H1 (cell line): ENCODE measurements at regions not wholly inside any gene's neighbourhood (a gene's known extent, or its start where the extent isn't known, plus 50 kb on each side); places are given as distances from the start of the nearest gene placed in this dataset.

ENCODE experiments used
- CTCF ChIA-PET: fragments of 300-600 bp; sonication (Branson Sonifier 250); formaldehyde crosslinking; loops from one replicate; lab custom pipeline; 2021; ENCODE audit not compliant: partially characterized antibody; lab: Charles Lee
- POLR2A ChIA-PET: fragments of 300-600 bp; sonication (Branson Sonifier 250); formaldehyde crosslinking; loops from one replicate; lab custom pipeline; 2021; ENCODE audit warnings: inconsistent platforms; ENCODE audit not compliant: partially characterized antibody; lab: Charles Lee
- DNase-seq, 2 experiments: peaks; one replicate each; pipeline versions ENCODE4 v3.0.0 to v3.0.0-alpha.2; 2010 to 2022; ENCODE audit warnings: low spot score in 2 of 2, low read depth in 1 of 2, mixed read lengths in 1 of 2
- FAIRE-seq: peaks from 2 replicates; lab custom pipeline; 2011; peaks lifted over from hg19 to GRCh38; lab: Jason Lieb, UNC
- H2AFZ ChIP-seq: 2 replicates; pipeline ENCODE4 v1.8.1; 2012; ENCODE audit warnings: low read length, inconsistent platforms
- H2AK5ac ChIP-seq: 2 replicates; pipeline ENCODE4 v1.6.1; 2013; ENCODE audit warnings: low read depth, low read length
- H2BK120ac ChIP-seq: replicated peaks from 2 replicates; pipeline ENCODE3; 2013; ENCODE audit warnings: low read depth, low read length, inconsistent platforms
- H2BK12ac ChIP-seq: 2 replicates; pipeline ENCODE4 v1.6.1; 2013; ENCODE audit warnings: low read depth, low read length
- H2BK15ac ChIP-seq: 2 replicates; pipeline ENCODE4 v1.6.1; 2013; ENCODE audit warnings: low read length
- H2BK20ac ChIP-seq: 2 replicates; pipeline ENCODE4 v1.6.1; 2013; ENCODE audit warnings: low read length
- H2BK5ac ChIP-seq: 2 replicates; pipeline ENCODE4 v1.6.1; 2013; ENCODE audit warnings: low read depth, low read length
- H3K14ac ChIP-seq: 2 replicates; pipeline ENCODE4 v1.6.1; 2013; ENCODE audit warnings: inconsistent platforms; ENCODE audit not compliant: insufficient read length
- H3K18ac ChIP-seq: 2 replicates; pipeline ENCODE4 v1.6.1; 2013; ENCODE audit warnings: low read length; ENCODE audit errors: extremely low read depth
- H3K23ac ChIP-seq: 2 replicates; pipeline ENCODE4 v1.6.1; 2013; ENCODE audit warnings: inconsistent platforms; ENCODE audit not compliant: insufficient read length
- H3K23me2 ChIP-seq: 2 replicates; pipeline ENCODE4 v1.6.1; 2013; ENCODE audit warnings: low read depth, low read length
- H3K27ac ChIP-seq: 2 replicates; pipeline ENCODE4 v1.6.1; 2011; ENCODE audit warnings: low read depth, low read length, inconsistent platforms
- H3K27me3 ChIP-seq, 4 experiments: replicated peaks in 1 of 4; 1 replicate in 1 of 4; 2 replicates in 3 of 4; pipeline versions ENCODE4 v1.6.1 to v1.8.1; 2011 to 2013; ENCODE audit warnings: low read length in 3 of 4, mild to moderate bottlenecking in 3 of 4, inconsistent platforms in 2 of 4, mixed read lengths in 2 of 4, moderate library complexity in 1 of 4; ENCODE audit not compliant: control insufficient read depth in 3 of 4, insufficient read depth in 3 of 4; ENCODE audit errors: extremely low read depth in 1 of 4
- H3K36me3 ChIP-seq, 4 experiments: 2 replicates each; pipeline versions ENCODE4 v1.6.1 to v1.8.1; 2011 to 2013; ENCODE audit warnings: mild to moderate bottlenecking in 4 of 4, low read length in 3 of 4, moderate library complexity in 2 of 4, control low read depth in 1 of 4, inconsistent platforms in 1 of 4; ENCODE audit not compliant: insufficient read depth in 4 of 4, control insufficient read depth in 2 of 4
- H3K4ac ChIP-seq: replicated peaks from 2 replicates; pipeline ENCODE3; 2013; ENCODE audit warnings: low read length, low read depth, mixed read lengths, inconsistent platforms; ENCODE audit not compliant: insufficient read length
- H3K4me1 ChIP-seq, 4 experiments: replicated peaks in 1 of 4; 1 replicate in 1 of 4; 2 replicates in 3 of 4; pipeline versions ENCODE4 v1.6.1 to v1.8.1; 2011 to 2013; ENCODE audit warnings: low read length in 3 of 4, inconsistent platforms in 2 of 4, mixed read lengths in 1 of 4; ENCODE audit not compliant: insufficient read depth in 4 of 4, control insufficient read depth in 3 of 4
- H3K4me2 ChIP-seq, 2 experiments: 2 replicates each; pipeline versions ENCODE4 v1.6.1 to v1.8.1; 2011 to 2013; ENCODE audit warnings: low read depth in 2 of 2, low read length in 2 of 2, control low read depth in 1 of 2, inconsistent platforms in 1 of 2, mild to moderate bottlenecking in 1 of 2; ENCODE audit not compliant: insufficient read depth in 1 of 2
- H3K4me3 ChIP-seq, 4 experiments: fragments of 200-600, 300-600 bp in 1 of 4; sonication (generic), shearing (Covaris generic), sonication (Bioruptor Twin) in 1 of 4; 2 replicates each; pipeline versions ENCODE4 v1.5.1 to v1.8.1; 2011 to 2016; ENCODE audit warnings: low read length in 4 of 4, low read depth in 3 of 4, control low read depth in 2 of 4, inconsistent platforms in 2 of 4, mild to moderate bottlenecking in 2 of 4, mixed read lengths in 1 of 4, moderate library complexity in 1 of 4; ENCODE audit not compliant: insufficient read depth in 2 of 4; ENCODE audit errors: extremely low read depth in 1 of 4
- H3K56ac ChIP-seq: replicated peaks from 2 replicates; pipeline ENCODE3; 2013; ENCODE audit warnings: low read depth, mild to moderate bottlenecking, mixed read lengths, low read length, inconsistent platforms; ENCODE audit not compliant: insufficient read length
- H3K79me1 ChIP-seq: 2 replicates; pipeline ENCODE4 v1.6.1; 2013; ENCODE audit warnings: low read depth, low read length, control low read depth
- H3K79me2 ChIP-seq, 2 experiments: 2 replicates each; pipeline versions ENCODE4 v1.6.1 to v1.8.1; 2012 to 2013; ENCODE audit warnings: low read length in 2 of 2, mild to moderate bottlenecking in 2 of 2, inconsistent platforms in 1 of 2; ENCODE audit not compliant: insufficient read depth in 2 of 2, control insufficient read depth in 1 of 2
- H3K9ac ChIP-seq, 4 experiments: replicated peaks in 1 of 4; 1 replicate in 1 of 4; 2 replicates in 3 of 4; pipeline versions ENCODE4 v1.6.1 to v1.8.1; 2011 to 2013; ENCODE audit warnings: low read depth in 3 of 4, low read length in 3 of 4, control low read depth in 2 of 4, mild to moderate bottlenecking in 2 of 4, moderate library complexity in 2 of 4, inconsistent platforms in 1 of 4; ENCODE audit errors: extremely low read depth in 1 of 4
- H3K9me3 ChIP-seq, 2 experiments: 2 replicates each; pipeline versions ENCODE4 v1.6.1 to v1.8.1; 2012 to 2013; ENCODE audit warnings: mild to moderate bottlenecking in 2 of 2, moderate library complexity in 2 of 2, control low read depth in 1 of 2, inconsistent platforms in 1 of 2, low read depth in 1 of 2, low read length in 1 of 2, mixed read lengths in 1 of 2; ENCODE audit not compliant: insufficient read depth in 2 of 2
- H4K20me1 ChIP-seq, 2 experiments: replicated peaks in 1 of 2; 2 replicates each; pipeline versions ENCODE3 to v1.8.1; 2011 to 2013; ENCODE audit warnings: inconsistent platforms in 2 of 2, low read length in 2 of 2, mild to moderate bottlenecking in 1 of 2; ENCODE audit not compliant: insufficient read depth in 2 of 2, control insufficient read depth in 1 of 2
- H4K5ac ChIP-seq: 2 replicates; pipeline ENCODE4 v1.6.1; 2013; ENCODE audit warnings: low read length, low read depth, mixed read lengths, inconsistent platforms; ENCODE audit not compliant: insufficient read length
- H4K8ac ChIP-seq: 2 replicates; pipeline ENCODE4 v1.8.0; 2013; ENCODE audit warnings: mild to moderate bottlenecking, moderate library complexity, low read length, inconsistent platforms; ENCODE audit not compliant: insufficient read depth; ENCODE audit errors: extremely low read depth
- H4K91ac ChIP-seq: replicated peaks from 2 replicates; pipeline ENCODE3; 2013; ENCODE audit warnings: low read length, mixed read lengths, inconsistent platforms; ENCODE audit not compliant: insufficient read length
- ATF3 ChIP-seq: IDR thresholded peaks from 2 replicates; pipeline ENCODE4 v1.6.1; 2011; ENCODE audit warnings: low read depth, mild to moderate bottlenecking, low read length; ENCODE audit not compliant: insufficient read depth
- BACH1 ChIP-seq: IDR thresholded peaks from 2 replicates; pipeline ENCODE4 v1.6.1; 2012; ENCODE audit warnings: low read length, improper control_type of control experiment
- CBX8 ChIP-seq: fragments of 300-800, 300-1000 bp; sonication (generic); IDR thresholded peaks from 2 replicates; pipeline ENCODE4 v1.7.1; 2016; ENCODE audit warnings: low read depth, low read length, borderline replicate concordance
- HDAC2 ChIP-seq, 2 experiments: fragments of 300-600 bp in 1 of 2; sonication (generic) in 1 of 2; IDR thresholded peaks; 2 replicates each; pipeline ENCODE4 v1.6.1; 2011 to 2012; ENCODE audit warnings: low read depth in 2 of 2, low read length in 2 of 2, mild to moderate bottlenecking in 2 of 2, moderate library complexity in 2 of 2, borderline replicate concordance in 1 of 2, inconsistent platforms in 1 of 2
- JUND ChIP-seq: IDR thresholded peaks from 2 replicates; pipeline ENCODE4 v1.6.1; 2011; ENCODE audit warnings: mild to moderate bottlenecking, improper control_type of control experiment, low read length
- POLR2AphosphoS5 ChIP-seq: IDR thresholded peaks from 2 replicates; pipeline ENCODE4 v1.6.1; 2011; ENCODE audit warnings: low read depth, low read length
- POU5F1 ChIP-seq: IDR thresholded peaks from 2 replicates; pipeline ENCODE4 v1.6.1; 2011; ENCODE audit warnings: low read depth, mild to moderate bottlenecking, low read length, moderate library complexity
- SIRT6 ChIP-seq: IDR thresholded peaks from one replicate; pipeline ENCODE4 v1.7.1; 2012; ENCODE audit warnings: low read length, inconsistent platforms
- SRF ChIP-seq: IDR thresholded peaks from 2 replicates; pipeline ENCODE4 v1.6.1; 2011; ENCODE audit warnings: mild to moderate bottlenecking, low read depth, low read length, moderate library complexity
- TBP ChIP-seq: IDR thresholded peaks from 2 replicates; pipeline ENCODE4 v1.6.1; 2011; ENCODE audit warnings: low read depth, low read length, improper control_type of control experiment
- USF2 ChIP-seq: IDR thresholded peaks from 2 replicates; pipeline ENCODE4 v1.6.1; 2011; ENCODE audit warnings: low read length, improper control_type of control experiment
- WGBS, 2 experiments: shearing (Covaris generic) in 1 of 2; methylation state at CpG; one replicate each; pipeline versions ENCODE4 v1.1.6 to v1.1.7; 2013 to 2015; ENCODE audit warnings: low lambda C conversion rate in 2 of 2, mixed read lengths in 2 of 2, inconsistent platforms in 1 of 2, low coverage in 1 of 2, missing lambda C conversion rate in 1 of 2; ENCODE audit not compliant: insufficient replicate concordance in 2 of 2, insufficient coverage in 1 of 2, insufficient read length in 1 of 2; ENCODE audit errors: extremely low coverage in 1 of 2, missing lambda C conversion rate in 1 of 2; 5-methylcytosine and 5-hydroxymethylcytosine counted together

DNA sequence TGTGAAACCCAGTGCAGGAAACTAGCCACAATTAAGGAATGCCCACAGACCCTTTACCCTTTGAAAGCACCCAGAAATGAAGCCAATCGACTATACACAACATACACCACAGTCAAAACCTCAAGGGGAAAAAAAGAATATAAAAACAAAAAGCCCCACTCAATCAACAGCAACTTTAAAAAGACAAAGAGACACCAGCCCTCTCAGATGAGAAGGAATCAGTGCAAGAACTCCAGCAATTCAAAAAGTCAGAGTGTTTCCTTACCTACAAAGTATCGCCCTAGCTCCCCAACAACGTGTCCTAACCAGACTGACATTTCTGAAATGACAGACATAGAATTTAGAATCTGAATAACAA is 147.7 kb downstream of the CHD1L start:
- FAIRE-seq (no peak), DNase-seq (no peak)
- ChIA-PET POLR2A (interaction anchor here (1.1 kb wide), 1 partner anchor 116 kb away, joined by 4 read pairs; no protein-coding TSS in a partner anchor), CTCF (interaction anchor here (0.8 to 3.2 kb wide), 23 partner anchors 10 to 254 kb away, joined by 3 to 45 read pairs (median 4); no protein-coding TSS in a partner anchor)
- Histone ChIP-seq H2BK120ac (no peak overlapping the region), H3K9me3 (peaks cover 0 to 6% of the 10 kb centered on the region in 2 experiments; a peak in 1 of 4 replicates), H3K4me2 (no peak overlapping the region), H3K9ac (no peak overlapping the region), H2AK5ac (no peak overlapping the region), H4K5ac (no peak overlapping the region), H3K79me1 (no peaks in the 10 kb centered on the region), H3K36me3 (no peaks in the 10 kb centered on the region), H2AFZ (no peak overlapping the region), H3K23ac (no peak overlapping the region), H4K8ac (no peak overlapping the region), H3K14ac (no peak overlapping the region), H4K91ac (no peak overlapping the region), H3K27ac (no peak overlapping the region), H2BK12ac (no peak overlapping the region), H3K79me2 (no peaks in the 10 kb centered on the region), H3K18ac (no peak overlapping the region), H3K56ac (no peak overlapping the region), H2BK15ac (no peak overlapping the region), H3K4me1 (peaks cover 0 to 4% (median 0%) of the 10 kb centered on the region in 4 experiments; a peak in 3 of 7 replicates), H3K27me3 (no peaks in the 10 kb centered on the region), H3K4me3 (no peak overlapping the region), H3K23me2 (no peaks in the 10 kb centered on the region), H3K4ac (no peak overlapping the region), H2BK20ac (no peak overlapping the region), H2BK5ac (0 out of 2 replicates have a peak overlapping the region, but pooled peaks have one; percentile 35), H4K20me1 (no peaks in the 10 kb centered on the region)
- 18% methylated on average over 3 of the region's 3 CpGs; no CpG with 5 or more reads in 1 of the 2 experiments for WGBS, 2 experiments
- no peak for TF ChIP-seq TBP
- TF ChIP-seq POLR2AphosphoS5, result no peak
- no peak for TF ChIP-seq BACH1
- no peak for TF ChIP-seq ATF3
- no peak for TF ChIP-seq POU5F1
- no peak for TF ChIP-seq CBX8
- TF ChIP-seq SRF, result no peak
- TF ChIP-seq HDAC2 (IDR thresholded peaks at IDR 0.05; ENCODE audit: borderline replicate concordance in 1 of 2, low read depth in 2 of 2, low read length in 2 of 2), result no peak
- no peak for TF ChIP-seq JUND
- TF ChIP-seq SIRT6, result no peak
- no peak for TF ChIP-seq USF2
